IMR-90 (cell line): ENCODE measurements at regions not wholly inside any gene's neighbourhood (a gene's known extent, or its start where the extent isn't known, plus 50 kb on each side); places are given as distances from the start of the nearest gene placed in this dataset.

Experiments used
- ATAC-seq: fragments of 200-7000 bp; cut with Tn5 transposase; 2 replicates; pipeline ENCODE4 v1.9.1; 2020; ENCODE audit warnings: low read depth, mild to moderate bottlenecking, moderate library complexity
- BruUV-seq: library from RNA; stranded (reverse); fragments of 400-500 nt; replicated peaks from 2 replicates; lab custom pipeline; 2021; lab: Mats Ljungman, UMichigan
- CTCF ChIA-PET: fragments of 300-600 bp; formaldehyde crosslinking; extraction: SDS; loops from one replicate; lab custom pipeline; 2021; ENCODE audit warnings: antibody characterized with exemption; lab: Yijun Ruan, JAX
- POLR2A ChIA-PET: fragments of 300-600 bp; sonication (Branson Sonifier 250); formaldehyde crosslinking; loops from one replicate; lab custom pipeline; 2022; ENCODE audit warnings: antibody characterized with exemption; ENCODE audit not compliant: unreplicated experiment; lab: Charles Lee
- DNase-seq: peaks from one replicate; pipeline ENCODE4 v3.0.0; 2013
- H2AFZ ChIP-seq: replicated peaks from 2 replicates; pipeline ENCODE3; 2013; ENCODE audit warnings: low read length, mild to moderate bottlenecking; ENCODE audit not compliant: poor library complexity
- H2AK5ac ChIP-seq: 2 replicates; pipeline ENCODE4 v1.6.1; 2013; ENCODE audit warnings: low read depth, low read length, inconsistent platforms
- H2AK9ac ChIP-seq: replicated peaks from 2 replicates; pipeline ENCODE3; 2013; ENCODE audit warnings: mild to moderate bottlenecking, low read depth, low read length, moderate library complexity; ENCODE audit not compliant: poor library complexity
- H2BK120ac ChIP-seq: 2 replicates; pipeline ENCODE4 v1.6.1; 2013; ENCODE audit warnings: low read depth, low read length, inconsistent platforms
- H2BK15ac ChIP-seq: 3 replicates; pipeline ENCODE4 v1.6.1; 2013; ENCODE audit warnings: low read depth, low read length, inconsistent platforms
- H2BK20ac ChIP-seq: 2 replicates; pipeline ENCODE4 v1.6.1; 2013; ENCODE audit warnings: low read depth, mild to moderate bottlenecking, inconsistent platforms, low read length, moderate library complexity
- H2BK5ac ChIP-seq: 2 replicates; pipeline ENCODE4 v1.6.1; 2013; ENCODE audit warnings: mild to moderate bottlenecking, low read depth, low read length, inconsistent platforms; ENCODE audit not compliant: poor library complexity, severe bottlenecking
- H3K14ac ChIP-seq: replicated peaks from 2 replicates; pipeline ENCODE4 v1.6.1; 2013; ENCODE audit warnings: low read depth, low read length, inconsistent platforms
- H3K18ac ChIP-seq: 2 replicates; pipeline ENCODE4 v1.6.1; 2013; ENCODE audit warnings: low read depth, low read length, control low read depth
- H3K23ac ChIP-seq: 2 replicates; pipeline ENCODE4 v1.6.1; 2013; ENCODE audit warnings: low read depth, low read length, inconsistent platforms
- H3K27ac ChIP-seq: 2 replicates; pipeline ENCODE4 v1.5.1; 2013; ENCODE audit warnings: mild to moderate bottlenecking, control low read depth, low read length; ENCODE audit not compliant: insufficient read depth
- H3K27me3 ChIP-seq: 2 replicates; pipeline ENCODE4 v1.6.1; 2013; ENCODE audit warnings: low read length; ENCODE audit not compliant: control insufficient read depth, insufficient read depth
- H3K36me3 ChIP-seq: 2 replicates; pipeline ENCODE4 v1.6.1; 2013; ENCODE audit warnings: low read length, mixed read lengths; ENCODE audit not compliant: control insufficient read depth, insufficient read depth
- H3K4ac ChIP-seq: 2 replicates; pipeline ENCODE4 v1.6.1; 2013; ENCODE audit warnings: low read depth, low read length, inconsistent platforms
- H3K4me1 ChIP-seq: 2 replicates; pipeline ENCODE4 v1.6.1; 2013; ENCODE audit warnings: low read length, mixed read lengths; ENCODE audit not compliant: control insufficient read depth, insufficient read depth
- H3K4me2 ChIP-seq: 2 replicates; pipeline ENCODE4 v1.6.1; 2013; ENCODE audit warnings: low read depth, mild to moderate bottlenecking, control low read depth, low read length, moderate library complexity
- H3K4me3 ChIP-seq: 2 replicates; pipeline ENCODE4 v1.5.1; 2013; ENCODE audit warnings: low read depth, mild to moderate bottlenecking, control low read depth, low read length, moderate library complexity; ENCODE audit not compliant: insufficient read depth
- H3K56ac ChIP-seq: 2 replicates; pipeline ENCODE4 v1.6.1; 2013; ENCODE audit warnings: low read length, inconsistent platforms; ENCODE audit not compliant: insufficient read depth; ENCODE audit errors: extremely low read depth
- H3K79me1 ChIP-seq, 2 experiments: 2 replicates each; pipeline ENCODE4 v1.6.1; 2013; ENCODE audit warnings: low read length in 2 of 2, inconsistent platforms in 1 of 2, low read depth in 1 of 2
- H3K9ac ChIP-seq: 2 replicates; pipeline ENCODE4 v1.6.1; 2013; ENCODE audit warnings: low read depth, low read length, control low read depth
- H3K9me1 ChIP-seq: 2 replicates; pipeline ENCODE4 v1.6.1; 2013; ENCODE audit warnings: low read length, inconsistent platforms; ENCODE audit not compliant: insufficient read depth
- H3K9me3 ChIP-seq: 2 replicates; pipeline ENCODE4 v1.6.1; 2013; ENCODE audit warnings: low read length; ENCODE audit not compliant: control insufficient read depth, insufficient read depth
- H4K20me1 ChIP-seq: 2 replicates; pipeline ENCODE4 v1.6.1; 2013; ENCODE audit warnings: low read length, inconsistent platforms; ENCODE audit not compliant: insufficient read depth
- H4K5ac ChIP-seq: 2 replicates; pipeline ENCODE4 v1.6.1; 2013; ENCODE audit warnings: mild to moderate bottlenecking, low read depth, low read length, control low read depth
- H4K8ac ChIP-seq, 2 experiments: 2 replicates each; pipeline ENCODE4 v1.6.1; 2013; ENCODE audit warnings: low read depth in 2 of 2, low read length in 2 of 2, control low read depth in 1 of 2, inconsistent platforms in 1 of 2
- H4K91ac ChIP-seq: 2 replicates; pipeline ENCODE4 v1.6.1; 2013; ENCODE audit warnings: low read depth, low read length, inconsistent platforms; ENCODE audit not compliant: insufficient read depth
- BHLHE40 ChIP-seq: fragments of 150-350 bp; IDR thresholded peaks from 2 replicates; pipeline ENCODE4 v1.6.1; 2016; ENCODE audit warnings: mild to moderate bottlenecking, low read depth, low read length
- CEBPB ChIP-seq: IDR thresholded peaks from 2 replicates; pipeline ENCODE4 v1.6.1; 2012; ENCODE audit warnings: low read depth, low read length, improper control_type of control experiment
- CHD1 ChIP-seq: IDR thresholded peaks from 2 replicates; pipeline ENCODE4 v1.6.1; 2012; ENCODE audit warnings: low read depth, low read length, improper control_type of control experiment
- FOS ChIP-seq: fragments of 150-350 bp; IDR thresholded peaks from 2 replicates; pipeline ENCODE4 v1.6.1; 2016; ENCODE audit warnings: low read depth, low read length
- MAFK ChIP-seq: IDR thresholded peaks from 2 replicates; pipeline ENCODE4 v1.6.1; 2012; ENCODE audit warnings: low read depth, low read length, improper control_type of control experiment
- MAZ ChIP-seq: IDR thresholded peaks from 2 replicates; pipeline ENCODE4 v1.6.1; 2012; ENCODE audit warnings: low read depth, mild to moderate bottlenecking, low read length, improper control_type of control experiment, moderate library complexity, borderline replicate concordance
- MXI1 ChIP-seq: IDR thresholded peaks from 2 replicates; pipeline ENCODE4 v1.6.1; 2012; ENCODE audit warnings: low read depth, mild to moderate bottlenecking, low read length, moderate library complexity, borderline replicate concordance
- NFE2L2 ChIP-seq: fragments of 150-350 bp; IDR thresholded peaks from 2 replicates; pipeline ENCODE4 v1.6.1; 2016; ENCODE audit warnings: low read depth, mild to moderate bottlenecking, low read length
- POLR2A ChIP-seq: IDR thresholded peaks from 2 replicates; pipeline ENCODE4 v1.6.1; 2012; ENCODE audit warnings: mild to moderate bottlenecking, low read depth, low read length
- RAD21 ChIP-seq: IDR thresholded peaks from 2 replicates; pipeline ENCODE4 v1.6.1; 2012; ENCODE audit warnings: low read length, improper control_type of control experiment
- RCOR1 ChIP-seq: IDR thresholded peaks from 2 replicates; pipeline ENCODE4 v1.6.1; 2012; ENCODE audit warnings: mild to moderate bottlenecking, low read length, improper control_type of control experiment; ENCODE audit not compliant: insufficient replicate concordance
- RFX5 ChIP-seq: IDR thresholded peaks from 2 replicates; pipeline ENCODE4 v1.8.0; 2012; ENCODE audit warnings: low read depth, mild to moderate bottlenecking, low read length, moderate library complexity
- SMC3 ChIP-seq: fragments of 150-350 bp; IDR thresholded peaks from 2 replicates; pipeline ENCODE4 v1.6.1; 2016; ENCODE audit warnings: low read depth, mild to moderate bottlenecking, antibody characterized with exemption, low read length, moderate library complexity
- WGBS, 2 experiments: methylation state at CpG; one replicate each; pipeline versions ENCODE4 v1.1.5 to v1.1.7; 2013; ENCODE audit warnings: missing lambda C conversion rate in 2 of 2; ENCODE audit not compliant: insufficient read length in 1 of 2; ENCODE audit errors: extremely low coverage in 2 of 2; 5-methylcytosine and 5-hydroxymethylcytosine counted together
- dilution Hi-C: fragments of 300-500 bp; cut with HindIII; formaldehyde crosslinking; loops from one replicate; pipeline ENCODE4 v1.14.3; 2018; ENCODE audit warnings: low sequenced_read_pairs; ENCODE audit not compliant: unreplicated experiment
- in situ Hi-C: fragments of 300-500 bp; cut with MboI; formaldehyde crosslinking; loops from 3 replicates; pipeline ENCODE4 v1.14.3; 2019; ENCODE audit warnings: low sequenced_read_pairs, inconsistent platforms, mixed read lengths
- intact Hi-C: fragments of 100-400 bp; cut with micrococcal nuclease; formaldehyde crosslinking; loops from 2 replicates; pipeline ENCODE4 v1.10.0; 2022
- TF ChIP-seq, protein P1 (sequence below): fragments of 150-350 bp; IDR thresholded peaks from 2 replicates; pipeline ENCODE4 v1.6.1; 2017; ENCODE audit warnings: mild to moderate bottlenecking, antibody characterized with exemption, low read length, low read depth
- TF ChIP-seq, protein P2 (sequence below): conservative IDR thresholded peaks from 2 replicates; pipeline ENCODE4 v1.5.1; 2012; ENCODE audit warnings: mild to moderate bottlenecking, low read depth, low read length, improper control_type of control experiment
- TF ChIP-seq, protein P3 (sequence below): fragments of 150-350 bp; IDR thresholded peaks from 2 replicates; pipeline ENCODE4 v1.6.1; 2016; ENCODE audit warnings: low read depth, mild to moderate bottlenecking, low read length, moderate library complexity, borderline replicate concordance

DNA sequence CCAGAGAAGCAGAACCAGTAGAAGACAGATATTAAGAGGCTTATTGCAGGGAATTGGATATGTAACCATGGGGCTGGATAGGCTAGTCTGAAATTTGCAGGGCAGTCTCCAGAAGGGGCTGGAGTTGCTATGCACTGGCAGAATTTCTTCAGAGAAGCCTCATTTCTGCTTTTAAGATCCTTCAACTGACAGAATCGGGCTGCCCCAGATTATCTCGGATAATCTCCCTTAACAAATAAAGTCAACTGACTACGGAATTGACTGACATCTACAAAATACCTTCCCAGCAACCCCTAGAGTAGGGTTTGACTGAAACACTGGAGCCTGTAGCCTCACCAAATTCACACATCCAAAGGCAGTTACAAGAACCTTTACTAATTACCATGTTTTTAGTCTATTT, 136.4 kb downstream of the SOCS6 start:
- ATAC-seq (no peak), DNase-seq (no peak)
- Histone ChIP-seq H3K4me2 (no peak overlapping the region), H2BK15ac (0 out of 3 replicates have a peak overlapping the region, but pooled peaks have one; percentile 23), H2AK5ac (no peak overlapping the region), H2BK20ac (no peak overlapping the region), H2BK120ac (no peak overlapping the region; the same call in 1 of the 2 replicates), H3K18ac (no peak overlapping the region), H3K4ac (no peak overlapping the region), H4K20me1 (no peaks in the 10 kb centered on the region), H3K9ac (no peak overlapping the region), H3K14ac (no peak overlapping the region), H3K27me3 (no peaks in the 10 kb centered on the region), H3K9me1 (peaks cover 4% of the 10 kb centered on the region), H2AFZ (no peak overlapping the region), H4K8ac (no peak overlapping the region), H3K56ac (no peak overlapping the region), H3K79me1 (peaks cover 0 to 6% of the 10 kb centered on the region in 2 experiments; a peak in 1 of 4 replicates), H3K4me1 (peaks cover 6% of the 10 kb centered on the region), H4K5ac (no peak overlapping the region), H3K4me3 (no peak overlapping the region), H3K27ac (no peak overlapping the region), H2BK5ac (no peak overlapping the region), H2AK9ac (no peak overlapping the region), H3K9me3 (peaks cover 3% of the 10 kb centered on the region; the same call in 1 of the 2 replicates), H3K36me3 (no peaks in the 10 kb centered on the region), H4K91ac (no peak overlapping the region), H3K23ac (no peak overlapping the region)
- intact Hi-C loops: no loop called here
- ChIA-PET CTCF (interaction anchor here (2.5 kb wide), 1 partner anchor 9 kb away, joined by 8 read pairs; no protein-coding TSS in a partner anchor), POLR2A (no interaction called here)
- no TSS peak for BruUV-seq
- WGBS, 2 experiments: no CpG with 5 or more reads among the region's 3 CpGs
- dilution Hi-C loops: loop anchor here (25.0 kb wide), 1 partner anchor 238 kb away; no protein-coding TSS in a partner anchor
- TF ChIP-seq RAD21 (no peak), MAFK (no peak), CHD1 (no peak), CEBPB (no peak), MAZ (no peak), SMC3 (no peak), FOS (no peak), MXI1 (no peak), RFX5 (no peak), BHLHE40 (no peak), RCOR1 (no peak), POLR2A (no peak), NFE2L2 (no peak)
- TF ChIP-seq, protein P1, sequence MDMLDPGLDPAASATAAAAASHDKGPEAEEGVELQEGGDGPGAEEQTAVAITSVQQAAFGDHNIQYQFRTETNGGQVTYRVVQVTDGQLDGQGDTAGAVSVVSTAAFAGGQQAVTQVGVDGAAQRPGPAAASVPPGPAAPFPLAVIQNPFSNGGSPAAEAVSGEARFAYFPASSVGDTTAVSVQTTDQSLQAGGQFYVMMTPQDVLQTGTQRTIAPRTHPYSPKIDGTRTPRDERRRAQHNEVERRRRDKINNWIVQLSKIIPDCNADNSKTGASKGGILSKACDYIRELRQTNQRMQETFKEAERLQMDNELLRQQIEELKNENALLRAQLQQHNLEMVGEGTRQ: no peak
- TF ChIP-seq, protein P2, sequence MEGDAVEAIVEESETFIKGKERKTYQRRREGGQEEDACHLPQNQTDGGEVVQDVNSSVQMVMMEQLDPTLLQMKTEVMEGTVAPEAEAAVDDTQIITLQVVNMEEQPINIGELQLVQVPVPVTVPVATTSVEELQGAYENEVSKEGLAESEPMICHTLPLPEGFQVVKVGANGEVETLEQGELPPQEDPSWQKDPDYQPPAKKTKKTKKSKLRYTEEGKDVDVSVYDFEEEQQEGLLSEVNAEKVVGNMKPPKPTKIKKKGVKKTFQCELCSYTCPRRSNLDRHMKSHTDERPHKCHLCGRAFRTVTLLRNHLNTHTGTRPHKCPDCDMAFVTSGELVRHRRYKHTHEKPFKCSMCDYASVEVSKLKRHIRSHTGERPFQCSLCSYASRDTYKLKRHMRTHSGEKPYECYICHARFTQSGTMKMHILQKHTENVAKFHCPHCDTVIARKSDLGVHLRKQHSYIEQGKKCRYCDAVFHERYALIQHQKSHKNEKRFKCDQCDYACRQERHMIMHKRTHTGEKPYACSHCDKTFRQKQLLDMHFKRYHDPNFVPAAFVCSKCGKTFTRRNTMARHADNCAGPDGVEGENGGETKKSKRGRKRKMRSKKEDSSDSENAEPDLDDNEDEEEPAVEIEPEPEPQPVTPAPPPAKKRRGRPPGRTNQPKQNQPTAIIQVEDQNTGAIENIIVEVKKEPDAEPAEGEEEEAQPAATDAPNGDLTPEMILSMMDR: no peak
- TF ChIP-seq, protein P3, sequence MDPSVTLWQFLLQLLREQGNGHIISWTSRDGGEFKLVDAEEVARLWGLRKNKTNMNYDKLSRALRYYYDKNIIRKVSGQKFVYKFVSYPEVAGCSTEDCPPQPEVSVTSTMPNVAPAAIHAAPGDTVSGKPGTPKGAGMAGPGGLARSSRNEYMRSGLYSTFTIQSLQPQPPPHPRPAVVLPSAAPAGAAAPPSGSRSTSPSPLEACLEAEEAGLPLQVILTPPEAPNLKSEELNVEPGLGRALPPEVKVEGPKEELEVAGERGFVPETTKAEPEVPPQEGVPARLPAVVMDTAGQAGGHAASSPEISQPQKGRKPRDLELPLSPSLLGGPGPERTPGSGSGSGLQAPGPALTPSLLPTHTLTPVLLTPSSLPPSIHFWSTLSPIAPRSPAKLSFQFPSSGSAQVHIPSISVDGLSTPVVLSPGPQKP: no peak
- in situ Hi-C loops: no loop called here
